ENCODE measurements at regions not wholly inside any gene's neighbourhood (a gene's known extent, or its start where the extent isn't known, plus 50 kb on each side); places are given as distances from the start of the nearest gene placed in this dataset.

- no peaks in the 10 kb centered on the region for H3K9me3 ChIP-seq (replicated peaks in 1 of 2; ENCODE audit: control insufficient read depth in 2 of 2, insufficient read depth in 1 of 2, low read depth in 1 of 2, low read length in 2 of 2)
- H4K8ac ChIP-seq (ENCODE audit: low read depth, low read length): no peak overlapping the region
- no peaks in the 10 kb centered on the region for H3K4me1 ChIP-seq (ENCODE audit: control insufficient read depth in 2 of 2, insufficient read depth in 1 of 2, low read depth in 1 of 2, low read length in 2 of 2)
- no peak overlapping the region for H3K27ac ChIP-seq (replicated peaks; ENCODE audit: low read length)
- no peak overlapping the region for H2BK15ac ChIP-seq (ENCODE audit: low read length)
- no peak overlapping the region for H3K18ac ChIP-seq (ENCODE audit: low read length)
- no peak overlapping the region for H3K9ac ChIP-seq (ENCODE audit: low read depth, low read length, poor library complexity)
- H2BK12ac ChIP-seq (ENCODE audit: low read length): no peak overlapping the region
- H3K27me3 ChIP-seq (ENCODE audit: control insufficient read depth in 3 of 3, insufficient read depth in 3 of 3, low read depth in 1 of 3, low read length in 3 of 3): no peaks in the 10 kb centered on the region
- no peak overlapping the region for H2AK5ac ChIP-seq (ENCODE audit: low read depth, low read length)
- no peak overlapping the region for H3K14ac ChIP-seq (ENCODE audit: low read length)
- DNase-seq (ENCODE audit: low spot score): no peak
- no peak overlapping the region for H3K4me3 ChIP-seq (ENCODE audit: low read length in 2 of 2)
- H3K79me1 ChIP-seq (ENCODE audit: low read depth, low read length): no peaks in the 10 kb centered on the region
- no peak overlapping the region for H3K23ac ChIP-seq (ENCODE audit: low read depth, low read length, poor library complexity)
- no peak overlapping the region for H4K91ac ChIP-seq (ENCODE audit: low read depth, low read length, poor library complexity)
- H3K4ac ChIP-seq (ENCODE audit: low read length): no peak overlapping the region
- no peak overlapping the region for H2BK5ac ChIP-seq (ENCODE audit: low read length)
- H3K36me3 ChIP-seq (replicated peaks in 1 of 2; ENCODE audit: control insufficient read depth in 2 of 2, insufficient read depth in 2 of 2, low read length in 2 of 2): no peaks in the 10 kb centered on the region
- H2AFZ ChIP-seq (ENCODE audit: low read length): no peak overlapping the region
- no peak overlapping the region for H3K4me2 ChIP-seq (ENCODE audit: insufficient read depth, low read length, poor library complexity, severe bottlenecking)
- H2BK120ac ChIP-seq (ENCODE audit: low read depth, low read length): no peak overlapping the region
- WGBS, 2 donors (ENCODE audit: extremely low coverage in 2 of 2, insufficient read length in 2 of 2, insufficient replicate concordance in 1 of 2): no CpG with 5 or more reads among the region's 1 CpG
Observed at GRCh38 chr7:34451183-34451582, 206.8 kb upstream of the NPSR1 start.

GRCh38 chr7:34451923-34452322, 206.1 kb upstream of the NPSR1 start:
- Histone ChIP-seq H2BK15ac (ENCODE audit: low read length) (no peak overlapping the region), H3K23ac (ENCODE audit: low read depth, low read length, poor library complexity) (no peak overlapping the region), H4K91ac (ENCODE audit: low read depth, low read length, poor library complexity) (no peak overlapping the region), H2BK5ac (ENCODE audit: low read length) (no peak overlapping the region), H3K9me3 (replicated peaks in 1 of 2; ENCODE audit: control insufficient read depth in 2 of 2, insufficient read depth in 1 of 2, low read depth in 1 of 2, low read length in 2 of 2) (no peaks in the 10 kb centered on the region), H3K18ac (ENCODE audit: low read length) (no peak overlapping the region), H3K27ac (replicated peaks; ENCODE audit: low read length) (no peak overlapping the region), H2BK12ac (ENCODE audit: low read length) (no peak overlapping the region), H3K79me1 (ENCODE audit: low read depth, low read length) (no peaks in the 10 kb centered on the region), H3K4me2 (ENCODE audit: insufficient read depth, low read length, poor library complexity, severe bottlenecking) (no peak overlapping the region), H4K8ac (ENCODE audit: low read depth, low read length) (no peak overlapping the region), H3K4me1 (ENCODE audit: control insufficient read depth in 2 of 2, insufficient read depth in 1 of 2, low read depth in 1 of 2, low read length in 2 of 2) (no peaks in the 10 kb centered on the region), H3K27me3 (ENCODE audit: control insufficient read depth in 3 of 3, insufficient read depth in 3 of 3, low read depth in 1 of 3, low read length in 3 of 3) (no peaks in the 10 kb centered on the region), H2AFZ (ENCODE audit: low read length) (no peak overlapping the region), H2BK120ac (ENCODE audit: low read depth, low read length) (no peak overlapping the region), H3K4me3 (ENCODE audit: low read length in 2 of 2) (no peak overlapping the region), H3K4ac (ENCODE audit: low read length) (no peak overlapping the region), H2AK5ac (ENCODE audit: low read depth, low read length) (no peak overlapping the region), H3K36me3 (replicated peaks in 1 of 2; ENCODE audit: control insufficient read depth in 2 of 2, insufficient read depth in 2 of 2, low read length in 2 of 2) (no peaks in the 10 kb centered on the region), H3K14ac (ENCODE audit: low read length) (no peak overlapping the region), H3K9ac (ENCODE audit: low read depth, low read length, poor library complexity) (no peak overlapping the region)
- WGBS, 2 donors (ENCODE audit: extremely low coverage in 2 of 2, insufficient read length in 2 of 2, insufficient replicate concordance in 1 of 2): no CpG with 5 or more reads among the region's 3 CpGs
- DNase-seq (ENCODE audit: low spot score): no peak

GRCh38 chr7:34452363-34452762, 205.7 kb upstream of the NPSR1 start:
- H3K4me1 ChIP-seq (ENCODE audit: control insufficient read depth in 2 of 2, insufficient read depth in 1 of 2, low read depth in 1 of 2, low read length in 2 of 2): no peaks in the 10 kb centered on the region
- H2BK120ac ChIP-seq (ENCODE audit: low read depth, low read length): no peak overlapping the region
- H3K4me3 ChIP-seq (ENCODE audit: low read length in 2 of 2): no peak overlapping the region
- no peak overlapping the region for H3K9ac ChIP-seq (ENCODE audit: low read depth, low read length, poor library complexity)
- no peak overlapping the region for H3K27ac ChIP-seq (replicated peaks; ENCODE audit: low read length)
- DNase-seq (ENCODE audit: low spot score): no peak
- no peak overlapping the region for H3K23ac ChIP-seq (ENCODE audit: low read depth, low read length, poor library complexity)
- no peak overlapping the region for H2BK5ac ChIP-seq (ENCODE audit: low read length)
- H2BK15ac ChIP-seq (ENCODE audit: low read length): no peak overlapping the region
- H3K27me3 ChIP-seq (ENCODE audit: control insufficient read depth in 3 of 3, insufficient read depth in 3 of 3, low read depth in 1 of 3, low read length in 3 of 3): no peaks in the 10 kb centered on the region
- H3K79me1 ChIP-seq (ENCODE audit: low read depth, low read length): no peaks in the 10 kb centered on the region
- no peak overlapping the region for H2AK5ac ChIP-seq (ENCODE audit: low read depth, low read length)
- no CpG with 5 or more reads among the region's 7 CpGs for WGBS, 2 donors (ENCODE audit: extremely low coverage in 2 of 2, insufficient read length in 2 of 2, insufficient replicate concordance in 1 of 2)
- H2BK12ac ChIP-seq (ENCODE audit: low read length): no peak overlapping the region
- no peak overlapping the region for H4K8ac ChIP-seq (ENCODE audit: low read depth, low read length)
- H3K4ac ChIP-seq (ENCODE audit: low read length): no peak overlapping the region
- H3K9me3 ChIP-seq (replicated peaks in 1 of 2; ENCODE audit: control insufficient read depth in 2 of 2, insufficient read depth in 1 of 2, low read depth in 1 of 2, low read length in 2 of 2): no peaks in the 10 kb centered on the region
- H3K18ac ChIP-seq (ENCODE audit: low read length): no peak overlapping the region
- H4K91ac ChIP-seq (ENCODE audit: low read depth, low read length, poor library complexity): no peak overlapping the region
- H3K14ac ChIP-seq (ENCODE audit: low read length): no peak overlapping the region
- H3K36me3 ChIP-seq (replicated peaks in 1 of 2; ENCODE audit: control insufficient read depth in 2 of 2, insufficient read depth in 2 of 2, low read length in 2 of 2): no peaks in the 10 kb centered on the region
- no peak overlapping the region for H3K4me2 ChIP-seq (ENCODE audit: insufficient read depth, low read length, poor library complexity, severe bottlenecking)
- H2AFZ ChIP-seq (ENCODE audit: low read length): no peak overlapping the region

GRCh38 chr7:34453150-34453549, 204.9 kb upstream of the NPSR1 start:
- no peak overlapping the region for H2BK5ac ChIP-seq (ENCODE audit: low read length)
- no CpG with 5 or more reads among the region's 2 CpGs for WGBS, 2 donors (ENCODE audit: extremely low coverage in 2 of 2, insufficient read length in 2 of 2, insufficient replicate concordance in 1 of 2)
- no peak overlapping the region for H3K27ac ChIP-seq (replicated peaks; ENCODE audit: low read length)

More at GRCh38 chr7:34453150-34453549, 204.9 kb upstream of the NPSR1 start:
- no peak for DNase-seq (ENCODE audit: low spot score)
- Histone ChIP-seq H3K18ac (ENCODE audit: low read length) (no peak overlapping the region), H2BK120ac (ENCODE audit: low read depth, low read length) (no peak overlapping the region), H4K91ac (ENCODE audit: low read depth, low read length, poor library complexity) (no peak overlapping the region), H3K27me3 (ENCODE audit: control insufficient read depth in 3 of 3, insufficient read depth in 3 of 3, low read depth in 1 of 3, low read length in 3 of 3) (no peaks in the 10 kb centered on the region), H3K9ac (ENCODE audit: low read depth, low read length, poor library complexity) (no peak overlapping the region), H2BK15ac (ENCODE audit: low read length) (no peak overlapping the region), H2AK5ac (ENCODE audit: low read depth, low read length) (no peak overlapping the region), H3K4ac (ENCODE audit: low read length) (no peak overlapping the region), H3K4me1 (ENCODE audit: control insufficient read depth in 2 of 2, insufficient read depth in 1 of 2, low read depth in 1 of 2, low read length in 2 of 2) (no peaks in the 10 kb centered on the region), H2BK12ac (ENCODE audit: low read length) (no peak overlapping the region), H3K14ac (ENCODE audit: low read length) (no peak overlapping the region), H3K79me1 (ENCODE audit: low read depth, low read length) (no peaks in the 10 kb centered on the region), H2AFZ (ENCODE audit: low read length) (no peak overlapping the region), H3K36me3 (replicated peaks in 1 of 2; ENCODE audit: control insufficient read depth in 2 of 2, insufficient read depth in 2 of 2, low read length in 2 of 2) (no peaks in the 10 kb centered on the region), H3K9me3 (replicated peaks in 1 of 2; ENCODE audit: control insufficient read depth in 2 of 2, insufficient read depth in 1 of 2, low read depth in 1 of 2, low read length in 2 of 2) (no peaks in the 10 kb centered on the region), H3K4me3 (ENCODE audit: low read length in 2 of 2) (no peak overlapping the region), H3K4me2 (ENCODE audit: insufficient read depth, low read length, poor library complexity, severe bottlenecking) (no peak overlapping the region), H3K23ac (ENCODE audit: low read depth, low read length, poor library complexity) (no peak overlapping the region), H4K8ac (ENCODE audit: low read depth, low read length) (no peak overlapping the region)
